HG03135 (cell line): ENCODE measurements at regions not wholly inside any gene's neighbourhood (a gene's known extent, or its start where the extent isn't known, plus 50 kb on each side); places are given as distances from the start of the nearest gene placed in this dataset.
"Not testable (repeated sequence)": the region's sequence is repeated elsewhere in the genome, so short reads cannot be mapped to it uniquely, and the experiment has no call there.

Source experiments
- ATAC-seq: cut with Tn5 transposase; IDR thresholded peaks from one replicate; pipeline ENCODE4 v1.9.1; 2021; ENCODE audit warnings: mild to moderate bottlenecking, moderate library complexity; ENCODE audit not compliant: unreplicated experiment

GRCh38 chr2:2586068-2586776 is 255.1 kb upstream of the MYT1L start:
- no peak for ATAC-seq

- ATAC-seq = no peak
Measured at GRCh38 chr2:2582998-2583545, 252.0 kb upstream of the MYT1L start.

- ATAC-seq = no peak
Measured at GRCh38 chr2:2581331-2582159, 250.5 kb upstream of the MYT1L start.

GRCh38 chr2:2580841-2581240 is 249.8 kb upstream of the MYT1L start:
- ATAC-seq = not testable (repeated sequence)

GRCh38 chr2:2580341-2580740 is 249.3 kb upstream of the MYT1L start:
- ATAC-seq = no peak

- ATAC-seq = no peak
Measured at GRCh38 chr2:2579814-2580213, 248.7 kb upstream of the MYT1L start.

- ATAC-seq = no peak
Measured at GRCh38 chr2:2577407-2577831, 246.3 kb upstream of the MYT1L start.

- ATAC-seq = no peak
Measured at GRCh38 chr2:2575870-2576386, 244.9 kb upstream of the MYT1L start.

GRCh38 chr2:2575181-2575577 is 244.1 kb upstream of the MYT1L start:
- no peak for ATAC-seq

- no peak for ATAC-seq
Measured at GRCh38 chr2:2574401-2575180, 243.5 kb upstream of the MYT1L start.

- ATAC-seq = no peak
Measured at GRCh38 chr2:2573658-2574293, 242.7 kb upstream of the MYT1L start.

GRCh38 chr2:2573205-2573604 is 242.1 kb upstream of the MYT1L start:
- no peak for ATAC-seq

- no peak for ATAC-seq
Measured at GRCh38 chr2:2572393-2573204, 241.5 kb upstream of the MYT1L start.

GRCh38 chr2:2571301-2572150 is 240.5 kb upstream of the MYT1L start:
- ATAC-seq = no peak

- ATAC-seq = no peak
Measured at GRCh38 chr2:2570871-2571270, 239.8 kb upstream of the MYT1L start.

- no peak for ATAC-seq
Measured at GRCh38 chr2:2570360-2570759, 239.3 kb upstream of the MYT1L start.

GRCh38 chr2:2569836-2570235 is 238.8 kb upstream of the MYT1L start:
- ATAC-seq = no peak

- ATAC-seq = no peak
Measured at GRCh38 chr2:2569306-2569705, 238.2 kb upstream of the MYT1L start.

GRCh38 chr2:2568411-2568810 is 237.3 kb upstream of the MYT1L start:
- no peak for ATAC-seq
